ENCODE measurements at regions not wholly inside any gene's neighbourhood (a gene's known extent, or its start where the extent isn't known, plus 50 kb on each side); places are given as distances from the start of the nearest gene placed in this dataset.

- BruUV-seq (replicated peaks) = no TSS peak
- dilution Hi-C loops (cut with MboI; ENCODE audit: extremely low pct_ligation_motif_present, low sequenced_read_pairs) = no loop called here
- Histone ChIP-seq H3K4me3 (replicated peaks in 1 of 3; ENCODE audit: insufficient read depth in 1 of 3, low read depth in 1 of 3, low read length in 3 of 3) (no peak overlapping the region), H3K79me2 (ENCODE audit: control insufficient read depth, insufficient read depth, low read length) (no peaks in the 10 kb centered on the region), H4K20me1 (replicated peaks; ENCODE audit: control insufficient read depth, extremely low read depth, insufficient read depth, low read length) (no peaks in the 10 kb centered on the region), H3K4me1 (ENCODE audit: control insufficient read depth, extremely low read depth, insufficient read depth, low read length) (no peaks in the 10 kb centered on the region), H2AFZ (ENCODE audit: low read depth, low read length) (no peak overlapping the region), H3K27ac (ENCODE audit: insufficient read depth, low read depth, low read length) (no peak overlapping the region), H3K36me3 (ENCODE audit: control insufficient read depth in 2 of 2, extremely low read depth in 1 of 2, insufficient read depth in 2 of 2, low read length in 2 of 2) (no peaks in the 10 kb centered on the region), H3K9me3 (replicated peaks; ENCODE audit: control insufficient read depth, insufficient read depth, low read length) (peaks cover 3% of the 10 kb centered on the region), H3K4me2 (ENCODE audit: insufficient read depth, low read length) (no peak overlapping the region), H3K27me3 (ENCODE audit: control insufficient read depth in 2 of 2, insufficient read depth in 2 of 2, low read length in 2 of 2) (no peaks in the 10 kb centered on the region), H3K9me1 (replicated peaks; ENCODE audit: control insufficient read depth, extremely low read depth, insufficient read depth, low read length) (no peaks in the 10 kb centered on the region), H3K9ac (replicated peaks; ENCODE audit: extremely low read depth, insufficient read depth, low read length) (no peak overlapping the region)
- intact Hi-C loops (cut with micrococcal nuclease) = no loop called here
- DNase-seq (ENCODE audit: low read depth, low spot score) (no peak), FAIRE-seq (no peak)
- POLR2A ChIA-PET = no interaction called here
- TF ChIP-seq EZH2 (IDR thresholded peaks at IDR 0.05; ENCODE audit: borderline replicate concordance, low read depth, low read length, severe bottlenecking) = no peak
- TF ChIP-seq POLR2AphosphoS5 (IDR thresholded peaks at IDR 0.05; ENCODE audit: insufficient read depth, low read depth, low read length) = no peak
- TF ChIP-seq MYC (IDR thresholded peaks at IDR 0.05; ENCODE audit: low read depth, low read length) = no peak
- no peak for TF ChIP-seq FOS (IDR thresholded peaks at IDR 0.05; ENCODE audit: borderline replicate concordance, insufficient read depth, low read length)
- no peak for TF ChIP-seq GATA2 (IDR thresholded peaks at IDR 0.05; ENCODE audit: insufficient read depth, insufficient read length, low read depth, low read length)
- no peak for TF ChIP-seq MAX (IDR thresholded peaks at IDR 0.05; ENCODE audit: insufficient read depth, insufficient read length)
- TF ChIP-seq JUN (IDR thresholded peaks at IDR 0.05; ENCODE audit: borderline replicate concordance, insufficient read depth, insufficient read length, low read depth) = no peak
- no peak for TF ChIP-seq CTCF (IDR thresholded peaks at IDR 0.05; ENCODE audit: extremely low read depth in 1 of 2, insufficient read depth in 1 of 2, low read depth in 1 of 2, low read length in 2 of 2)
- TF ChIP-seq POLR2A (IDR thresholded peaks at IDR 0.05; ENCODE audit: low read depth, low read length) = no peak
- CTCF ChIA-PET = interaction anchor here (2.0 to 2.9 kb wide), 2 partner anchors 497 to 501 kb away, joined by 5 to 70 read pairs; no protein-coding TSS in a partner anchor
These were observed 569.5 kb upstream of the WWC1 start for GRCh38 chr5:167721926-167722440.

All from endothelial cell of umbilical vein (primary cell).